GM12878 (cell line): ENCODE measurements at regions not wholly inside any gene's neighbourhood (a gene's known extent, or its start where the extent isn't known, plus 50 kb on each side); places are given as distances from the start of the nearest gene placed in this dataset.

Experiments used
- CHD2 ChIP-seq: IDR thresholded peaks from 2 replicates; pipeline ENCODE4 v1.6.1; 2011; ENCODE audit warnings: low read depth, low read length, improper control_type of control experiment, borderline replicate concordance
- PAX8 ChIP-seq: fragments of 450-650 bp; IDR thresholded peaks from 2 replicates; pipeline ENCODE4 v1.6.1; 2017; ENCODE audit warnings: mild to moderate bottlenecking, moderate library complexity
- POLR2A ChIP-seq: IDR thresholded peaks from 2 replicates; pipeline ENCODE4 v1.6.1; 2011; ENCODE audit warnings: low read depth, mild to moderate bottlenecking, low read length
- SIN3A ChIP-seq: IDR thresholded peaks from 2 replicates; pipeline ENCODE4 v1.6.1; 2012; ENCODE audit warnings: low read depth, low read length, improper control_type of control experiment
- TF ChIP-seq, protein P1 (sequence below), 3 experiments: IDR thresholded peaks in 2 of 3; conservative IDR thresholded peaks in 1 of 3; 2 replicates each; pipeline ENCODE4 v1.5.1; 2011; ENCODE audit warnings: low read depth in 3 of 3, low read length in 3 of 3, mild to moderate bottlenecking in 3 of 3, control low read depth in 2 of 3, moderate library complexity in 2 of 3, inconsistent platforms in 1 of 3, mixed read lengths in 1 of 3; ENCODE audit not compliant: control insufficient read depth in 2 of 3, insufficient read depth in 1 of 3; ENCODE audit errors: extremely low read depth in 1 of 3
- TF ChIP-seq, protein P2 (sequence below): IDR thresholded peaks from 2 replicates; pipeline ENCODE4 v1.6.1; 2012; ENCODE audit warnings: mild to moderate bottlenecking, low read depth, low read length

DNA sequence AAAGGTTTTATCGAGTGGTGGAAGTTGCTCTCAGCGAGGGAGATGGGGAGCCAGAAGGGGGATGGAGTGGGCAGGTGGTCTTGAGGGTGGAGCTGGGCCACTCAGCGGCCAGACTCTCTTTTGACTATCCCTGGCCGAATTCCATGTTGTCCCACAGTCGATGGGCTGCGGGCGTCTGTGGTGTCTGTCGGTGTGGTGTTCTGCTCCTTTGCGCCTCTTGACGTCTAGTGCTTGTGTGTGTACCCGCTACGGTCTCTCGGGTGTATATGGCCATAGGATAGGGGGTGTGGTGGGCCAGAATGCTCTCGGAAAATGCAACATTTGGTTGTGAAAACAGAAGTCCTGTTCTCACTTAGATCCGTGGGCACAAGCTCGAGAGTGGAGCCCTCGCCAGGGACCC lies 297.0 kb downstream of the CGGBP1 start:
- TF ChIP-seq, protein P1, sequence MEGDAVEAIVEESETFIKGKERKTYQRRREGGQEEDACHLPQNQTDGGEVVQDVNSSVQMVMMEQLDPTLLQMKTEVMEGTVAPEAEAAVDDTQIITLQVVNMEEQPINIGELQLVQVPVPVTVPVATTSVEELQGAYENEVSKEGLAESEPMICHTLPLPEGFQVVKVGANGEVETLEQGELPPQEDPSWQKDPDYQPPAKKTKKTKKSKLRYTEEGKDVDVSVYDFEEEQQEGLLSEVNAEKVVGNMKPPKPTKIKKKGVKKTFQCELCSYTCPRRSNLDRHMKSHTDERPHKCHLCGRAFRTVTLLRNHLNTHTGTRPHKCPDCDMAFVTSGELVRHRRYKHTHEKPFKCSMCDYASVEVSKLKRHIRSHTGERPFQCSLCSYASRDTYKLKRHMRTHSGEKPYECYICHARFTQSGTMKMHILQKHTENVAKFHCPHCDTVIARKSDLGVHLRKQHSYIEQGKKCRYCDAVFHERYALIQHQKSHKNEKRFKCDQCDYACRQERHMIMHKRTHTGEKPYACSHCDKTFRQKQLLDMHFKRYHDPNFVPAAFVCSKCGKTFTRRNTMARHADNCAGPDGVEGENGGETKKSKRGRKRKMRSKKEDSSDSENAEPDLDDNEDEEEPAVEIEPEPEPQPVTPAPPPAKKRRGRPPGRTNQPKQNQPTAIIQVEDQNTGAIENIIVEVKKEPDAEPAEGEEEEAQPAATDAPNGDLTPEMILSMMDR (IDR thresholded peaks at IDR 0.05 in 2 of 3, conservative IDR thresholded peaks at IDR 0.05 in 1 of 3; ENCODE audit: control insufficient read depth in 2 of 3, extremely low read depth in 1 of 3, insufficient read depth in 1 of 3, low read depth in 3 of 3, low read length in 3 of 3): no peak
- TF ChIP-seq POLR2A (no peak), SIN3A (no peak), CHD2 (no peak), PAX8 (no peak)
- TF ChIP-seq, protein P2, sequence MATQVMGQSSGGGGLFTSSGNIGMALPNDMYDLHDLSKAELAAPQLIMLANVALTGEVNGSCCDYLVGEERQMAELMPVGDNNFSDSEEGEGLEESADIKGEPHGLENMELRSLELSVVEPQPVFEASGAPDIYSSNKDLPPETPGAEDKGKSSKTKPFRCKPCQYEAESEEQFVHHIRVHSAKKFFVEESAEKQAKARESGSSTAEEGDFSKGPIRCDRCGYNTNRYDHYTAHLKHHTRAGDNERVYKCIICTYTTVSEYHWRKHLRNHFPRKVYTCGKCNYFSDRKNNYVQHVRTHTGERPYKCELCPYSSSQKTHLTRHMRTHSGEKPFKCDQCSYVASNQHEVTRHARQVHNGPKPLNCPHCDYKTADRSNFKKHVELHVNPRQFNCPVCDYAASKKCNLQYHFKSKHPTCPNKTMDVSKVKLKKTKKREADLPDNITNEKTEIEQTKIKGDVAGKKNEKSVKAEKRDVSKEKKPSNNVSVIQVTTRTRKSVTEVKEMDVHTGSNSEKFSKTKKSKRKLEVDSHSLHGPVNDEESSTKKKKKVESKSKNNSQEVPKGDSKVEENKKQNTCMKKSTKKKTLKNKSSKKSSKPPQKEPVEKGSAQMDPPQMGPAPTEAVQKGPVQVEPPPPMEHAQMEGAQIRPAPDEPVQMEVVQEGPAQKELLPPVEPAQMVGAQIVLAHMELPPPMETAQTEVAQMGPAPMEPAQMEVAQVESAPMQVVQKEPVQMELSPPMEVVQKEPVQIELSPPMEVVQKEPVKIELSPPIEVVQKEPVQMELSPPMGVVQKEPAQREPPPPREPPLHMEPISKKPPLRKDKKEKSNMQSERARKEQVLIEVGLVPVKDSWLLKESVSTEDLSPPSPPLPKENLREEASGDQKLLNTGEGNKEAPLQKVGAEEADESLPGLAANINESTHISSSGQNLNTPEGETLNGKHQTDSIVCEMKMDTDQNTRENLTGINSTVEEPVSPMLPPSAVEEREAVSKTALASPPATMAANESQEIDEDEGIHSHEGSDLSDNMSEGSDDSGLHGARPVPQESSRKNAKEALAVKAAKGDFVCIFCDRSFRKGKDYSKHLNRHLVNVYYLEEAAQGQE: no peak
